ENCODE measurements at regions not wholly inside any gene's neighbourhood (a gene's known extent, or its start where the extent isn't known, plus 50 kb on each side); places are given as distances from the start of the nearest gene placed in this dataset.

GRCh38 chr4:98773638-98774037, 115.2 kb upstream of the TSPAN5 start:
- Histone ChIP-seq H3K79me2 (ENCODE audit: insufficient read depth, low read length) (no peaks in the 10 kb centered on the region), H3K23ac (ENCODE audit: insufficient read length, low read depth, low read length) (no peak overlapping the region), H2BK15ac (ENCODE audit: low read depth, low read length) (no peak overlapping the region), H2AFZ (ENCODE audit: low read length) (no peak overlapping the region), H2BK120ac (ENCODE audit: low read depth, low read length, poor library complexity, severe bottlenecking) (no peak overlapping the region), H2BK20ac (ENCODE audit: low read depth, low read length, poor library complexity, severe bottlenecking) (no peak overlapping the region), H3K79me1 (ENCODE audit: insufficient read depth, low read depth, low read length, poor library complexity, severe bottlenecking) (no peaks in the 10 kb centered on the region), H3T11ph (ENCODE audit: low read length) (no peak overlapping the region), H4K91ac (ENCODE audit: insufficient read length, low read depth, low read length) (no peak overlapping the region), H2AK5ac (ENCODE audit: insufficient read length, low read length) (no peak overlapping the region), H3K9ac (ENCODE audit: extremely low read depth, insufficient read length, low read length) (no peak overlapping the region), H4K8ac (replicated peaks; ENCODE audit: insufficient read length, low read depth, low read length) (no peak overlapping the region), H4K5ac (ENCODE audit: insufficient read length, low read depth, low read length) (no peak overlapping the region), H2BK12ac (ENCODE audit: insufficient read length, low read depth, low read length) (no peak overlapping the region), H4K20me1 (ENCODE audit: control insufficient read depth, insufficient read depth, insufficient read length) (no peaks in the 10 kb centered on the region), H3K14ac (ENCODE audit: insufficient read depth, low read length) (no peak overlapping the region; the same call in 1 of the 2 replicates), H2BK5ac (ENCODE audit: insufficient read length, low read length) (no peak overlapping the region), H3K23me2 (ENCODE audit: insufficient read length, low read depth, low read length, poor library complexity, severe bottlenecking) (no peaks in the 10 kb centered on the region), H3K56ac (ENCODE audit: insufficient read length, low read depth, low read length) (no peak overlapping the region), H3K4ac (ENCODE audit: low read depth, low read length) (no peak overlapping the region), H3K4me1 (ENCODE audit: insufficient read depth, low read length) (no peaks in the 10 kb centered on the region), H3K27ac (ENCODE audit: insufficient read length, low read depth, low read length) (no peak overlapping the region), H3K4me2 (ENCODE audit: insufficient read depth, insufficient read length, low read length) (no peak overlapping the region), H3K9me3 (ENCODE audit: control insufficient read depth, low read depth, low read length) (no peaks in the 10 kb centered on the region), H3K18ac (ENCODE audit: insufficient read length, low read depth, low read length) (no peak overlapping the region), H3K27me3 (ENCODE audit: insufficient read depth, low read length) (no peaks in the 10 kb centered on the region)
- no peaks in the 10 kb centered on the region for H3K27me3 Mint-ChIP-seq (ENCODE audit: low read depth)
- H3K9me3 Mint-ChIP-seq = peaks cover 0 to 4% of the 10 kb centered on the region in 2 experiments; a peak in 2 of 5 replicates
- H3K36me3 Mint-ChIP-seq (ENCODE audit: insufficient read depth in 1 of 3, low read depth in 3 of 3) = no peaks in the 10 kb centered on the region
- H3K4me1 Mint-ChIP-seq = peaks cover 5 to 8% of the 10 kb centered on the region in 2 experiments
- WGBS (ENCODE audit: extremely low coverage, insufficient read length, low lambda C conversion rate) = no CpG with 5 or more reads among the region's 4 CpGs
- H3K4me3 Mint-ChIP-seq = no peak overlapping the region
- DNase-seq = no peak
- no peak overlapping the region for H3K27ac Mint-ChIP-seq
- TF ChIP-seq CTCF (conservative IDR thresholded peaks at IDR 0.05) = no peak

Data from H9 (cell line).